GM19238 (cell line): ENCODE measurements at regions not wholly inside any gene's neighbourhood (a gene's known extent, or its start where the extent isn't known, plus 50 kb on each side); places are given as distances from the start of the nearest gene placed in this dataset.
"Not testable (repeated sequence)": the region's sequence is repeated elsewhere in the genome, so short reads cannot be mapped to it uniquely, and the experiment has no call there.

Source experiments
- DNase-seq: peaks from one replicate; pipeline ENCODE4 v3.0.0; 2011; ENCODE audit warnings: low spot score; ENCODE audit not compliant: insufficient read length

DNA sequence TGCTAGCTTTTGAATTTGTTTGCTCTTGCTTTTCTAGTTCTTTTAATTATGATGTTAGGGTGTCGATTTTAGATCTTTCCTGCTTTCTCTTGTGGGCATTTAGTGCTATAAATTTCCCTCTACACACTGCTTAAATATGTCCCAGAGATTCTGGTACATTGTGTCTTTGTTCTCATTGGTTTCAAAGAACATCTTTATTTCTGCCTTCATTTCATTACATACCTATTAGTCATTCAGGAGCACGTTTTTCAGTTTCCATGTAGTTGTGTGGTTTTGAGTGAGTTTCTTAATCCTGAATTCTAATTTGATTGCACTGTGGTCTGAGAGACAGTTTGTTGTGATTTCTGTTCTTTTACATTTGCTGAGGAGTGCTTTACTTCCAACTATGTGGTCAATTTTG is 51.2 kb upstream of the MB21D2 start:
- DNase-seq = not testable (repeated sequence)

DNA sequence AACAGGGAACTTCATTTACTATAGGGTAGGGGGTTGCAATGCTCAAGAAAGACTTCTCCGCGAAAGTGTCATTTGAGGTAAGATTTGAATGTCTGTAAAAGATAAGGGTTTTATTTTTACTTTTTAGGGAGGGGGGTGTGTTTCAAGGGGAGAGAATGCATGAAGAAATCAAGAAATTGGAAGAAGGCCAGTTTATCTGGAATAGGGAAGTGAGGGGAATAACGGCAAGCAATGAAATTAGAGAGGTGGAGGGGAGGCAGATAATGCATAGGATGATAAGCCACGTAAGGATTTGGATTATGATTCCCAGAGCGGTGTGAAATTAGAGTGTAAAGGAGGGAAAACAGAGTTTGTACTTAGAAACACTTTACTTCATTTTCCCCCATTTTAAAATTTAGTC is 63.0 kb upstream of the MB21D2 start:
- no peak for DNase-seq

DNA sequence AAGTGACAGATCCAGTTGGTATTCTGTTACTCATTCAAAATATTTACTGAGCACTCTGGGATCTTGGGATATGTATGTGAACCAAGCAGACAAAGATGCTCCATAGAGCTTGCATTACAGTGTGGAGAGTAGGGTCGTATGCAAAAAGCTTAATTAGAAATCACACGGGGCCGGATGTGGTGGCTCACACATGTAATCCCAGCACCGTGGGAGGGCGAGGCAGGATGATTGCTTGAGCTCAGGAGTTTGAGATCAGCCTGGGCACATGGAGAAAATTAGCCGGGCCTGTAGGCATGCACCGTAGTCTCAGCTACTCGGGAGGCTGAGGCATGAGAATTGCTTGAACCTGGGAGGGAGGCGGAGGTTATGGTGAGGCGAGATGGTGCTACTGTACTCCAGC is 68.7 kb upstream of the MB21D2 start:
- no peak for DNase-seq

DNA sequence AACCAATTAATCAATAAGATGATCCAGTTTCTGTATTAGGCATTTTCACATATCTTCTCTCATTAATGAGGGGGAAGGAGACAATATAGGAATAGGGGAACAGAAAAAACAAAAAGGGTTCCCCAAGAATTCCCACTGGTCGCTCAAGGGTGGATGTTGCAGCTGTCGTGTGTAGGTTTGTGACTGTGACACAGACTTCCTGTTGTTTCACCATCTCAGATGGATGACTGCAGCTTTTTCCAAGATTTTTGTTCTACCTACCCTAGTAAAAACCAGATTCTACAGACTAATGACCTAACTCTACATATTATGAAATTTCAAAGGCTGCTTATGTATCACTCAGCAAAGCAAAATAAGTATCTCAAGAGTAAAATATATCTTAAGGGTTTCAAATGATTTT is 73.7 kb upstream of the MB21D2 start:
- no peak for DNase-seq

DNA sequence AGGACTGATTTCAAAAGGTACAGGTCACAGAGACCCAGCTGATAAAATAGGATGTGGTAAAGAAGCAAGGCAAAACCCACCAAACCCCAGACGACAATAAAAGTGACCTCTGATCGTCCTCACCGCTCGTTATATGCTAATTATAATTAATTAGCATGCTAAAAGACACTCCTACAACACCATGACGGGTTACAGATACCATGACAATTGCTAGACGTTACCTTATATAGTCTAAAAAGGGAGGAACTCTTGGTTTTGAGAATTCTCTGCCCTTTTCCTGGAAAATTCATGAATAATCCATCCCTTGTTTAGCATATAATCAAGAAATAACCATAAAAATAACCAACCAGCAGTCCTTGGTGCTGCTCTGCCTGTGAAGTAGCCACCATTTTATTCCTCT is 74.7 kb upstream of the MB21D2 start:
- DNase-seq = no peak

DNA sequence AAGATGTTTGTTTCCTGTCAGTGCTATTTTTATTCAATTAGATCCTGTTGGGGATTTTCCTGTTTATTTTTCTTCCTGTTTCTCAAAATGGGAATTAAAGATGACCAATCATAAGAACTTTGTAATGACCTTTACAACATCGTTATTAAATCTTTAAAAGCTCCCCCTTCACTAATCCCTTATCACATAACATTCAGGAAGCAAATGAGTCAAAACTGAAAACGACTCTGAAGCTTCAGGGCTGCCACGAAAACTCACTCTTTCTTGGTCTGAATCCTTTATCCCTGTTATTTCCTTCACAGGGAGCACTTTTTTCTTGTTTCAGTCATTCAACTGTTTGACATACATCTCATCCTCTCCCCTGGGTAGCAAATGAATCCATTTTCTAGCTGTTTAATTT is 75.8 kb upstream of the MB21D2 start:
- no peak for DNase-seq

DNA sequence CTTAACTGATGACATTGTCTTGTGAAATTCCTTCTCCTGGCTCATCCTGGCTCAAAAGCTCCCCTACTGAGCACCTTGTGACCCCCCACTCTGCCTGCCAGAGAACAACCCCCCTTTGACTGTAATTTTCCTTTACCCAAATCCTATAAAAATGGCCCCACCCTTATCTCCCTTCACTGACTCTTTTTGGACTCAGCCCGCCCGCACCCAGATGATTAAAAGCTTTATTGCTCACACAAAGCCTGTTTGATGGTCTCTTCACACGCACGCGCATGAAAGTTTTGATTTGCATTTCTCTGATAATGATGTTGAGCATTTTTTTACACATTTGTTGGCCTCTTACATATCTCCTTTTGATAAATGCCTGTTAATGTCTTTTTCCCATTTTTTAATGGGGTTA is 83.5 kb upstream of the MB21D2 start:
- not testable (repeated sequence) for DNase-seq

DNA sequence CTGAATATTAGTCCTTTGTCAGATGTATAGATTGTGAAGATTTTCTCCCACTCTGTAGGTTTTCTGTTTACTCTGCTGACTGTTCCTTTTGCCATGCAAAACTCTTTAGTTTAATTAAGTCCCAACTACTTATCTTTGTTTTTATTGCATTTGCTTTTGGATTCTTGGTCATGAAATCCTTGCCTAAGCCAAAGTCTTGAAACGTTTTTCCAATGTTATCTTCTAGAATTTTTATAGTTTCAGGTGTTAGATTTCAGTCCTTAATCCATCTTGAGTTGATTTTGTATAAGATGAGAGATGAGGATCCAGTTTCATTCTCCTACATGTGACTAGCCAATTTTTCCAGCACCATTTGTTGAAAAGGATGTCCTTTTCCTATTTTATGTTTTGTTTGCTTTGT is 86.0 kb upstream of the MB21D2 start:
- DNase-seq = not testable (repeated sequence)

DNA sequence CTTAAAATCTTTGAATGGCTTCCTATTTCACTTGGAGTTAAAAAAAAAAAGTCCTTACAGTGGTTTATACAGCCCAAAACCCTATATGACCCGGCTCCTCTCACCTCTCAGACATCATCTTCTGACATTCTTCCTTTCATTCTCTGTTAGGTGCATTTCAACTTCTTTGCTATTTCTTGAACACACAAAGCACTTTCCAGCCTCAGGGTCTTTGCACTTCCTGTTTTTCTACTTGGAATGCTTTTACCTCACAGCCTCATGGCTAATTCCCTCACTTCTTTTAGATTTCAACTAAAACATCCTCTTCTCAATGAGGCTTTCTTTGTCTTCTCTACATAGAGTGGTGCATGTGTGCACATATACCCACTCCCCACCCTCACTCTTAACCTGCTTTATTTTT is 91.0 kb upstream of the MB21D2 start:
- no peak for DNase-seq

DNA sequence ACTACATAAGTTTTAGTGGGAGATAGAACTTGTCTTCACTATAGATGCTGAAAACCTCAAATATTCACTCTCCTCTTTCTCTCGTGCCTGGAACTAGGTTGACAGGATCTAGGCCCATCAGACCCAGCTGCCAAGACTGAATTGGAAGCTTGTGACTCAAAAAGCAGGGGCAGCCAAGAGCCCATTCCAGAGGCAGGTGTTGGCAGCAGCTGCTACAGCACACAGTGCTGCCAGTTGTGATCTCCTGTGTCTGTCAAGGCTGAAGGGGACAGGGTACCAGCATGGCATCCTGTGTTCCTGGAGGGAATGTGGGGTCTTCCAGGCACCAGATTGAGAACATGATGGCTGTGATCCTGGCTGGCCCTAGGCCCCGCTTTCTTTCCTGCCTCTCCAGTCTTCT is 92.5 kb upstream of the MB21D2 start:
- DNase-seq = no peak

DNA sequence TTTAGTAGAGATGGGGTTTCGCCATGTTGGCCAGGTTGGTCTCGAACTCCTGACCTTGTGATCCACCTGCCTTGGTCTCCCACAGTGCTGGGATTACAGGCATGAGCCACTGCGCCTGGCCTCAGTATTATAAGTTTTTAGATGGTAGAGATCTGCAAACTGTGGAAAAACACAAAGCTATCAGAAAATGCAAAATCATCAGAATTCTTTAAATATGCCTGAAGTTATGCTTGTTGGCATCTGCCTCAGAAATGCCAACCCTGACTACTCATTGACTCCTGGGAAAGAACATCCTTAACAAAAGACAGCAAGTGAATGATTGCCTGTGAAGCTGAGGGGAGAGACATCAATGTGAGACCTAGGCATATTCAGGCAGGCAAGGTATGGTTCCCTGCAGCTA is 94.3 kb upstream of the MB21D2 start:
- DNase-seq = no peak

DNA sequence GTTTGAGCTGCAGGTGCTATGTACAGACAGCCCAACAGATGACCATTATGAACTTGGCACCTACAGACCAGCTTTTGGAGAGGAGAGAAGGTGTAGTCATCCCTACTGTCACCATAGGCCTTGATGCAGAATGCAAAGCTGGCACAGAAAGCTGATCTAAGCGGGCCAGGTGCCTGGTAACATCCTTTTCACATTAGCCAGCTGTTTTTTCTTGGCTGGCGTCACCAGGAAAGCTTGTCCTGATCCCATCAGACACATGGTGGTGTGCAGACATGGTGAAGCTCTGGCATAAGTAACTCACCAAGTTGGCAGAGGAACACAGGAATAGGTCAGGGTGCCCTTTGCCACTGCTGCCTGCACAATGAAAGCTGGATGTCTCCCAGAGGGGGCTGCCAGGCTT is 97.2 kb upstream of the MB21D2 start:
- no peak for DNase-seq

DNA sequence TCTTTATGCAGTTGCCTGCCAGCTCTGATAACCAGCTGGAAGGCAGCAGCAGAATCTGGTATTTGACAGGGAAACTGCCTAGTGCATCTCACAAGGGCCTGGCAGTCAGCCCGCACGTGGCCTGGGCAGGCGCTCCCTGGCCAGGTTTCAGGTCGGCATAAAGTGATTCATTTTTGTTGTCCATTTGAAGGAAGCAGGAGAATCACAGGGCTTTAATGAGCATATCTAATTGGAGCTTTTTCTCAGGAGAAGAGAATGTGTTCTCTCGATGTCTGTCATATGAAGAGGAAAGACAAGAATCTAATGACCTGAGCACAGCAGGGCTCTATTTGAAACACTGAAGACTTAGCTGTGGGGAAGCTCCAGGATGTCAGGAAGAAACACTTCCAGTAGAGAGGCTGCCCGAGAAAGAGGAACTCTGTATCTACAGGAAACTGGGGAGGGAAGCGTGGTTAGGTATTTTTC is 98.8 kb upstream of the MB21D2 start:
- no peak for DNase-seq

DNA sequence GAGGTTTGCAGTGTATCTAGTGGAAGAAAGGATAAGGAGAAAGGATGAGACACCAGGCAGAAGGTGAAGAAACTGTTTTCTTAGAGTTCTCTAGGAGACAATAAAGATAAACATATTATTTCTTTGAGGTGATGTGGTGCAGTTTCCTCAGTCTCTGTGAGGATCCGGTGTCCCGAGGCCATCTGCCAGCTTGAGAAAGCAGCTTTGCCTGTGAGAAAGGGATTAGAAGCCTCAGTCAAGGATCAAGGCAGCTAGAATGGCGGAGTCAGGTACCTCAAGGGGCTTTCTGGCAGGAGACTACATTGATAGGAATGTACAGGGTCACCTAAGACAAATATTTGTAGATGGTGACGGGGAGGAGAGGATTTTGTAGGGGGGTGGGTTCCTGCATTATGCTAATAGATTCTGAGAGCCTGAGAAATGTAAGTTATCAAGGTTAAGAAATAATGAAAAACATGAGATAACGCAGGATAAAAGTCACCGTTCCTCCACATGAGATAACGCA is 103.9 kb upstream of the MB21D2 start:
- DNase-seq = no peak

DNA sequence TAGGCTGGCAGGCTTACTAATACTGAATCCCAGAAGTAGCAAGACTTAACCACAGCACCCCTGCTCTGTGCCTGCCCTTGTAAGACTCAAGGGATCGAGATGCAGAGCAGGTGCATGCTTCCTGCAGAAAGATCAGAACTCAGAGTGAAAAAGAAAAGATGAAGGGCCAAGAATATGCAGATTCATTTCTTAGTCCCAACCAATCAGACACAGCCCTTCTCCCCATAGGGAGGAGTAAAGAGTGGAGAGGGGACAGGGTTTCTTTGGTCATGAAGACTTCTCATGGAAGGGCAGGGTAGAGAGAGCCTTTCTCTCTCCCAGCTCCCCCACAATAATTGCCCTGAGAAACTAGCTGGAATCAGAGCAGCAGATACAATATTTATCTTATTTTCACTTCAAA is 105.6 kb upstream of the MB21D2 start:
- no peak for DNase-seq

DNA sequence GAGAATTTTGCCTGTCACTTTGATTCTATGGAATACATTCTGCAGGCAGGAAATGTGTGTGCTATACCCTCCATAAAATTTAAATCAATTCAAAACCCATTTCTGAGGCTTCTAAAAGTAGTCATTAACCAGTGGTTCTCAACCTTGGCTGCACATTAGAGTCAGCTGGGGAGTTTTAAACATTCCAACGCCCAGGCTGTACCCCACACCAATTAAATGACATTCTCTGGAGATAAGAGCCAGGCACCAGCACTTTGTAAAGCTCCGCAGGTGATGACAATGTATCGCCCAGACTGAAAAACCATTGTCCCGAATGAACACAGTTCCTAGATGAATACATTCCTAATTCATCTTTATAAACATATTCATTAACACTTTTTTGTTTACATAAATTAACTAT is 110.6 kb upstream of the MB21D2 start:
- no peak for DNase-seq

DNA sequence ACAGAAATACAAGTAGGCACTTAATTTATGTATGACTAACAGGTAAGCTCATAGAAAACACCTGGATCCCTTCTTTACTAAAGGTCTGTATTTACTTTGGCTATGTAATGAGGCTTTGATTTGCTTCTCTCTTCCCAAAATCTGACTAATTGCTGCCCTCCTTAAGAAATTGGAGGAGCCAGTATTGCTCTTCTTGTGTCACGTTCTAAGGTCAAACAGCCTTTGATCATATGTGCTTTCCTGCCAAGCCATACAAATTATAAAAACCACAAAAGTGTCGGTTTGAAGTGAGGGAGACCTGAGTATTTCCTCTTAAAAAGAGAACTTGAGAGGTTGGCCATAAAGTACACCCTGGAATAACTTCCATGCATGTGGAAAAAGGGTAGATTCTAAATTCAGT is 112.1 kb upstream of the MB21D2 start:
- DNase-seq = no peak

DNA sequence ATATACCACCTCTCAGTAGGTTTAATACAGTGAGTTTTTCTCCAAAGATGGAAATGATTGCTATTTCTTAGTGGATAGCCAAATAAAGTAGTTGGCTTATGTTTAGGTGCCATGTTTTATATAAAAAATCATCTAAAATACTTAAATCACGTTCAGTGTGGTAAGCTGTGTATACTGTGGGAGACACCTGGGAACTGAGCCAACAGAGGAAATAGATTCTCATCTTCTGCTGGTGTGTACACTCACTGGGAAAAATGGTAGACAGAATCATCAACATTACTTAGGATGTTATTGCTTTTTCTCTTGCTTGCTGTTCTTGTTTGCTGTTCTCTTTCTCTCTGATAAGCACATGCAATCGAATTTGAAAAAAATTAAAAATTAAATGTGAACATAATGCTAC is 112.6 kb upstream of the MB21D2 start:
- DNase-seq = no peak

DNA sequence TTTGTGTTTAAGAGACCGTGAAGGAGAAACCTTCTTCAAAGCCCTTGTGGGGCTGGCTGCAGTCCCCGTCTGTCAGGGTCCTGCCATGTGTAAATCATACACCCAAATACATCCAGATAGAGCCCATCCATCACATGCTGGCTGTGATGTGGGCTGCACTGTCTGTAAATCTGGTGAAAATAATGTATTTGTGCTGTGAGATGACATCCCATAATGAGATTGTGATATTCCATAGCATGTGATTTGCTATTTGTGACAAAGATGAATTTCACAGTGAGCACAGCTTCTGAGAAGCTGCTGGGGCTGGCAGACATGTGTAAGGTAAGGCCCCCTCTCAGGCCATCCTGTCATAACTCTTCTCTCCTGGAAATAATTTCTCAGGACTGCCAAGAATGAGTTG is 114.3 kb upstream of the MB21D2 start:
- DNase-seq = no peak

DNA sequence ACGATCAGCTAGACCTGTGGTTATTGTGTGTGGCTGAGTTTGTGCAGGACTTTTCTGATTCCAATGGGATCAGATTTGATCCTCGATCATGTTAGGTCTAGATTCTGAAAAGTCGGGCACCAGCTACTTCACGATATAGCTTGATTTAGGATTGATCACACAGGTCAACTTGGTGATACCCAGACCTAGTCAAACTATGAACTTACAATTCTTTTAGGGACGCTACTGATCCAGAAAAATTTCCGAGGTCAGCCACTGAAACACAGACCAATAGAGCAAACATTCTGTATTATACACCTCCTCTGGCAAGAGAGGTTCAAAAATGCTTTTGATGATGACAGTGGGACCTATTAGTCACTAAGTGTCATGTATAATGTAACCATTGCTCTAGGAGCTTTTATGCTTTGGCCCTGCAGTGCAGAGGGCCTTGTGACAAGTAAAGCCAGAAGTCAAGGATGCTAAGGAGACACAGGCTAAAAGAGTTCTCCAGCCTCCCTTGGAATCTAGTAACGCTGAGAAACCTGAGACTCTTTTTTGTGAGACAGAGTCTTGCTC is 115.6 kb upstream of the MB21D2 start:
- DNase-seq = no peak

DNA sequence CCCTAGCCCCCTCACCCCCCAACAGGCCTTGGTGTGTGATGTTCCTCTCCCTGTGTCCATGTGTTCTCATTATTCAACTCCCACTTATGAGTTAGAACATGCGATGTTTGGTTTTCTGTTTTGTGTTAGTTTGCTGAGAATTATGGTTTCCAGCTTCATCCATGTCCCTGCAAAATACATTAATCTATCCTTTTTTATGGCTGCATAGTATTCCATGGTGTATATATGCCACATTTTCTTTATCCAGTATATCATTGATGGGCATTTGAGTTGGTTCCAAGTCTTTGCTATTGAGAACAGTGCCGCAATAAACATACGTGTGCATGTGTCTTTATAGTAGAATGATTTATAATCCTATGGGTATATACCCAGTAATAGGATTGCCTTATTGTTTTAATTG is 120.2 kb upstream of the MB21D2 start:
- DNase-seq = not testable (repeated sequence)

DNA sequence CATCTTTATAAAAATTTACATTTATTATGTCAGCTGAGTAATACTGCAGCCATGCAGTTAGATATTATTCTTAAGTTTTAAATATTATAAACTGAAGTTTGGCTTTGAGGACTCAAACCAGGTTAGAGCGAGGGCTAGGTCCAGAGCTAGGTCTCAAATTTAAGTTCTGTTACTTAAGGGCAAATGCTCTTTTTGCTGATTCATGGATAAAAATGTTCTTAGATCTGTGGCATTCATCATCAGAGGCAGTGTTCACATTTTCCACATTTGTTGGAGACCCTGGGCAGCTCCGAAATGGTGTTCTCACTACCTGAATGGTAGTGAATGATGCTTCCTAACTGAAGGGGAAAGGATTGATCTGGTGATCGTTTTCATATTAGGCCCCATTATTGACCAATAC is 121.4 kb upstream of the MB21D2 start:
- DNase-seq = no peak

DNA sequence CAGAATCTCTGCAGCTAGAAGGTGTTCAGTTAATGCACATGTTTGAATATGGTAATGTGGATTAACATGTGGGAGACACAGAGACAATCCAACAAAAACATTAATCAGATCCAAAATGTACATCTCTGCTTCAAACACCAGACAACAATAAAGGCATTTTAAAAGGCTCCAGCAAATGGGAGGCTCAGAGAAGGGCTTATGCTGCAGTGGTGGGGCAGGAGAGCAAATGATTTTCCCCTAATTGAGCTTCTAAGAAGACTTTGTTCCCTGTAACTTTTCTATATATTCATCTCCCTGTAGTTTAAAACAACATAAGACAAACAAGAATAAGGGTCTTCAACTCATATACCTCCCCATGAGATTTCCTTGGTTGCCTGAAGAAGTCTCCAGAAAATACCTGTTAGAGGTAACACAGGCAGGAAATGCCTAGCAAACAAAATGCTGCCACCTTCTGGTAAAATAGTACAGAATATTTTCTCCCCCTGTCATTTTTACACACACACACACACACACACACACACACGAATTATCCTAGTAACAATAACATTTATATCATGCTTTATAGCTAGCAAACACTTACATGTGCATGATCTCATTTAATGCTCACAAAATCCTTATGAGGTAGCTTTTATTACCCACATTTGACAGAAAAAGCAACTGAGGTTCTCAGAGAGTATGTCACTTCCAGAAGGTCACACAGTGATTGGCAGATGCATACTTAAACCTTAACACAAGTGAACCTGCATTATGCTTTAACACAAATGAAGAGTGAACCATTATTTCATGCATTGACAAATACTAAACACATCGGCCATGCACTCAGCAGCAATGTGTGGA is 123.4 kb upstream of the MB21D2 start:
- no peak for DNase-seq
